ENCODE measurements at regions not wholly inside any gene's neighbourhood (a gene's known extent, or its start where the extent isn't known, plus 50 kb on each side); places are given as distances from the start of the nearest gene placed in this dataset.
A peak's percentile ranks its signal among the peaks of the same experiment; 100 is the strongest.

DNA sequence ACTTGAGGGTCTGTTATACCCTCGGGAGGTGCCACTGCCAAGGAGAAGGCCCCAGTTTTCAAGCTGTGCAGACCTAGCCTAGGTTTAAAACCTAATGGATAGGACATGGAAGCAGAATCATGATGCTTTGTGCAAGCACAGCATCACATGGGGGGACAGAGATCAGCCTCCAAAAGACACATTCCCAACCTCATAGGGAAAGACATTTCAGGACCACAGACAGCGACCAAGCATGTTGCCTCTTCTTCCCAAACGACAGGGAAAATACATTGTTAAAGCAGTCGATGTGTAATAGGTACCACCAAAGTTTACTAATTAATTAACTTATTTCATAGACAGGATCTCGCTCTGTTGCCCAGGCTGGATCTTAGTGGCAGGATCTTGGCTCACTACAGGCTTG, 573.9 kb downstream of the TCERG1L start:
- peak in 2 of 3 donors; percentile 17 to 34 for DNase-seq

DNA sequence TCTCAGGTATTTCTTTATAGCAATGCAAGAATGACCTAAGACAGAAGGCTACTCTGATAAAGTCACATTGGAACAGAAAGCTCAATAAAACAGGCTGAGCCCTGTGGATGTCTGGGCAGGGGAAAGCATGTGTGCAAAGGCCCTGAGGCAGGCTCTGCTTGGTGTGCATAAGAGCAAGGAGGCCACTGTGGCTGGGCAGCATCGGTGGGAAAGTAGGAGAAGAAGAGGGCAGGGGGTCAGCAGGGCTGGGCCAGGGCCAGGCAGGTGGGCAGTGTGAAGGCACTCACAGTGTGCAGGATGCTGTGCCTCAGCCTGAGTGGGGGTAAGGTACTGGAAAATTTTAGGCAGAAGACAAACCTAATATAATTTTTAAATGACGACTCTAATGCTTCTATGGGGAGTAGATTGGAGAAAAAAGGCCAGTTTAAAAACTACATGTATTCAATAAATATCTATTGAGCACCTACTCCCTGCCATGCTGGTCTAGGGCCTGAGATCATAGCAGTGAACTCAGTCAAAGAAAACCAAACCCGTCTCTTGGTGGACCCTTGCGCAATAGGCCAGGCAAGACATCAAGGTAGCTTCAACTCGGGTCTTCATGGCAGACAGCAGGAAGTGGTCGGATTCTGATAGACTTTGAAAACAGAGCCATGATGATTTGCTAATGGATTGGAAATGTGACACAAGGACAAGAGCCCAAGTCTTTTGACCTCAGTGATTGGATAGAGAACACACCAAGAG, 572.3 kb downstream of the TCERG1L start:
- no peak for DNase-seq

DNA sequence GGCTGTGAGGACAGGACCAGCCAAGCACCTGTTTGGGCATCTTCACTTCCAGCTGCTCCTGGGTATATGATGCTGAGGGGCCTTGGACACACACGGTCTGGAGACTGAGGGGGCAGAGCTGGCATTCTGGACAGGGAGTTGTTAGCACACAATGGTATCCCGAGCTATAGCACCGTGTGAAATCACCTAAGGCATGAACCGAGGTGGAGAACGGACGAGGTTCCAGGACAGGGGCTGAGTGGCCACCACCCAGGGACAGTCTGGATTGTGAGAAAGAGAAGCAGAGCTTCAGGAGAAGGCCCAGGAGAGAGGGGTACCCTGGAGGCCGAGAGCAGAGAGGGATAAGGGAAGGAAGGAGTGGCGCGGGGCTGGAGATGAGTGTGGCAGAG, 571.8 kb downstream of the TCERG1L start:
- DNase-seq, result no peak

DNA sequence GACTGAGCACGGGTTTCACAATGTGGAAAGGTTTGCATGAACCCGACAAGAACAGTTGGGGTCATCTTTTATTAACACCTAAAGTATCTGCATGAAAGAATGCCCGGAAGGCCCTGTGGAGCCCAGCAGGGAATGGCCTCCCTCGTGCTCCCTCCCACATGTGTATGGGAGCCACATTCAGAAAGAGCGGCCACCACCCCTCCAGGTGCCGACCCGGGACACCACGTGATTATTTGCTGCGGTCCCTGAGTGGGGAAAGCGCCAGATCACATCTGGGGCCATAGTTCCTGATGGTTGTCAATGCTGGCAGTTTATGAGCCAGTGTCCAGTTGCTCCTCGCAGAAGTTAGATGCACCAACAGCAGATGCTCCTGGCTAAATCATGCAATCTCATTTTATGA, 571.4 kb downstream of the TCERG1L start:
- DNase-seq, result no peak

DNA sequence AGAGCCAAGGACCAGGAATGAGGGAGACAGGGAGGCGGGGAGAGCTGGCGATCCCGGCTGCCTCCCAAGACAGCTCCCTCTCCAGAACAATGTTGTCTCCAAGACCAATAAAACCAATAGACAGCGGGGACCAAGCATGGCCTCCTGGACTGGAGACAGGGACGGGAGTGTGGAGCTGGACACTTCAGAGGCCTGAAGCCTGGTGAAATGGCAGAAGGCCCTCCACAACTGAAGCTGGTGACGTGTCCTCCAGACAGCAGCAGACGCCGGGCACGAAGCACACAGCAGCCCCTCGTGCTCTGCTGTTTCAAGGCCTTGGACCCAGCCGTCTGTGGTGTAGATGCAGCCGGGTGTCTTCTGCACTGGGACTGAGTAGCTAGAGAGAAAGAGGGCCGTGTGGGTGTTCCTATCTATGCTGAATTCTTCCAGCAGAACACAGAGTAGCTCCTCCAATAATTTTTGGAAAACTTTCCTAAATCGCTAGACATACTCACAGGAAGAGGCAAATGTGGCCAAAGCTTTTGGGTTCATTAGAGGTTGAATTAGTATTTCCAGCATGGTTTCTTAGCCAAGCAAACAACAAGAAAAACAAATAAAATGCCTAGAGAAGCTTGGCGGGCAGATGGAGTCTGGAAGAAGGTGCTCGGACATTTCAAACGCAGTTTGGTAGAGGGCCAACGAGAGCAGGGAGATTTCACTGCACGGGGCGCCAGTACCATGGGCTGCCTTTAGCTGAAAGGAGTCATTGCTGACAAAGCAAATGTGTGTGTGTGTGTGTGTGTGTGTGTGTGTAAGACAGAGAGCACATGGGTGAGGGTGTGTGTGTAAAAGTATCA, 570.4 kb downstream of the TCERG1L start:
- no peak for DNase-seq

DNA sequence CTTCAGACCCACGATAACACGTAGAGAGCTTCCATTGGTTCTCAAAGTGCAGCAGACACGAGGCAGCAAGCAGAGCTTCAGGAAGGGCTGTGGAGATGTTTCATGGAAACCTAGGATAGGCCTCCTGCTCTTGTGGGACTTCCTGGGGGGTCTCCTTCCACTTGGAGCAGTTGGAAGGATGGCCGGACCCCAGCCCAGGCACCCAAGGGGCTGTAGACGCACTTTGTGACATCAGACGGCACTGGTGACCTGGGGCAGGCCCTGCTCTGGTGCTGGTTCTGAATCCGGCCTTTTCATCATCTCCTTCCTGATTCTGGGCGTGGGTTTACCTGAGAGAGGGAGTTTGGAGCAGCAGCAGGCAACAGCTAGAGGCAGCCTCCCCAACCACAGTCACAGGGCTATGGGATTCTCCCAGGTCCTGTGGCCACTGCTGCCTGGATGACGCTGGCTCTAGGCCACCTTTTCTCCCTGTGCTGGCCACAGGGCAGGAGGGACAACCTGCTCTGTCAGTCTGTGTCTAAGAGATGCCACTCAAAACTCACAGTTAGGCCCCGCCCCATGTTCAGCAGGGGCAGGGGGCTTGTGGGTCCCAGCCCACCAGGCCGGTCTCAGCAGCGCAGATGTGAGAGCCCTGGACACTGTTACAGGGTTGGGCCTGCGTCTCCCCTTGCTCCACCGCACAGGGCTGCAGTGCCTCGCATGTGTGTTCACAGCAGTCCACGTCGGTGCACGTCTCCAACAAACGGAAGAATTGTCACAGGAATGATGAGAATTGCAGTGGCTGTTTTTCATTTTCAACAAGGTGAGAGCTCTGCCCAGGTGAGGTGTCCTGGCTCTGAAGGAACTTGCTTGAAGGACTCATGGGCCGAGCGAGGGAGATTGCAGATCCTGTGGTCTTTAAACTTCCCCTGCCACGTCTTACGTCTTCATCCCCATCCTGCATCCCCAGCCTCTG, 569.3 kb downstream of the TCERG1L start:
- DNase-seq, result no peak

DNA sequence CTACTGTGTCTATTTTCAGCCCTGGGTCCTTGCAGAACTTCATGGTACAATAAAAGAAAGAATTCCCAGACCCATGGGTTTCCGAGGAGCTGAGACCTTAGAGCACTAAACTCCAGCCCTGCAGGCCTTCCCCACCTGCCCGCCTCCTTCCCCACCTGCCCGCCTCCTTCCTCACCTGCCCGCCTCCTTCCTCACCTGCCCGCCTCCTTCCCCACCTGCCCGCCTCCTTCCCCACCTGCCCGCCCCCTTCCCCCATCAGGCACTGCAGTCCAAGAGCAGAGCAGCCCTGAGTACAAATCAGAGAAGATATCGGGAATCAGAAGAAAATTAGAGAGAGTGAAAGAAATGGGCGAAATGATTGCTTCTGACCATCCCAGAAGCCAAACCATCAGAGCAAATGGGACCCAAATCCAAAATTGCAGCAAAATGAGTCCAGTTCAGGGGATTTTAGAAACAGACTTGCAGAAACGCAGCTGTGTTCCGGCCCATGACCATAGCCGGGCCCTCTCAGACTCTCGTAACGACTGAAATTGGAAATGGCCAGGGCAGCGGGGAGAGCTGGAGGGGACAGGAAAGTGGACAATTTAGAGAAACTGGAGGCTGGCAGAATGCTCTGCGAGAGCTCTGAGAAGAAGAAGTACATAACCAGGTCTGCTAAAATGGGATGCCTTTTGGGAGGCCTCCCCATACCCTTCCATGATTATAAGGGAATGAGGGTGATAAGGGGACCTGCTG, 568.4 kb downstream of the TCERG1L start:
- DNase-seq, result no peak

DNA sequence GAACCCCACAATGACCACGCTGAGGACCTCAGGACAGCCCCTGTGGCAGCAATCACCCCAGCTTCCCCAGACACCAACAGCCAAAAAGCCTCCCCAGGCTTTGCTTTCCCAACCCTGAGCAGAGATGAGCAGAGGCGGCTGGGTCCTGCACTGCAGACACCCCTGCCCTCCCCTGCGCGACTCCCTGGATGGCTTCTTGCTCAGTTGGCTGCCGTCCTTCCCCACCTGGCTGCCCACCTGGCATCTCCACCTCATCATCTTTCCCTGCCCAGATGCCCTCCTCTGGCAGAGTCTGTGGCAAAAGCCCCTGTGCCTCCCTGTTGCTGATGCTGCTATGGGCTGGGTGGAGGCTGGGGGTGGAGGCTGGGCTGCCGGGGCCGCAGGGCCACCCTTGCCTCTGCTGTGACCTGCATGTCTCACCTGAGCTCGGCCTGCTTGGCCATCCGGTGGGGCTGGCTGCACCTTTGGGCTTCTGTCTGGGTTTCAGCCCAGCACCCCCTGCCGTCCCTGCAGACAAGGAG, 567.7 kb downstream of the TCERG1L start:
- DNase-seq, result no peak

DNA sequence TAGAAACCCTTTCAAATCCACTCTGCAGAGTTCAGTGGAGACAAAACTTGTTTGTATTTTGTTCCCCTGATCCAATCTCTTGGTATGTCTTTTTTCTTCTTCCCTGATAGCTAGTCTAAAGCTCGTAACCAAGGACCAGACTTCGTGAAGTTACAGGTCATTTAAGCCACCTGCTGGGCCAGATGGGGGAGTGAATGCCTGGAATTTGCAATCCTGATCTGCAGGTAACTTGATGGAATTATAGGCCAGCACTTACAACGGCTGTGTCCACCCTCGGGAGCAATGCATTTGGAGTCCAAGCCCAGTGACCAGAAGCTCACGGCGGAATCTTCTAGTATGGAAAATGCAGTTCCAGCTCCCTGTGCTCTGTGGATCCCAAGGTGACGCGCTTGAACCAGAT, 566.9 kb downstream of the TCERG1L start:
- DNase-seq, result no peak

DNA sequence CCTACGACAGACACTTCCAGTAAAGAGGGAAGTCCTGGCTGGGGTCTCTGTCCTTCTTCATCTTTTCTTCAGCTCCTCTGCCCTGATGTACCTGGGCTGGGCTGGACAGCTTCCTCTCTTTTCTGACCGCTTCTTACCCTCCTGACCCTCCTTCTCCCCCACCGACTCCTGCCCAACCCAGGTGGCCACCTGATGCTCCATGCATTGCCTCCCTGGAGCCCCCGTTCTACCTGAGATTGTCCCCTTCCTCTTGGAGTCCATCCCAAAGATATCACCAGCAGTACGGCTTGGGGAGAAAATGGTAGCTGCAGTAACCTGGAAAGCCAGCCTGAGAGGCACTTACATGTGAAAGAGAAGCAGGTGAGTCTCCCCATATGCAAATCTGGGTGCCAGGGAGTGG, 566.3 kb downstream of the TCERG1L start:
- DNase-seq, result no peak

DNA sequence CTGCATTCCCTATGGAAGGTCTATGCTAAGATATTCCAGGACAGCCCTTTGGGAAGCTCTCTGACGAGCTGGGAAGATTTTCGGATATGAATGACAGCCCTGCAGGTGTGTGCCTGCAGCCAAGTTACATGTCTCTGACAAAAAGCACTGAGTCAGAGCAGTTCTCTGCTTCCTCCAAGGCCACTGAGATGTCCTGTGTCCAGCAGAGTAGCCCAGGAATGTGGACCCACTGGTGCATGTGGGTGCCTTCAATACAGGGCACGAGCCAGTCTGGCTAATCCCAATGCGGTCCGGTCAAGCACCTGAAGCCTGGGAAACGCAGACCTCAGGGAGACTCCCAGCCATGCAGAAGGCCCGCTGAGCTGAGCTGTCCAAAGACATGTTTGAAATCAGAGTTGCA, 565.7 kb downstream of the TCERG1L start:
- no peak for DNase-seq

DNA sequence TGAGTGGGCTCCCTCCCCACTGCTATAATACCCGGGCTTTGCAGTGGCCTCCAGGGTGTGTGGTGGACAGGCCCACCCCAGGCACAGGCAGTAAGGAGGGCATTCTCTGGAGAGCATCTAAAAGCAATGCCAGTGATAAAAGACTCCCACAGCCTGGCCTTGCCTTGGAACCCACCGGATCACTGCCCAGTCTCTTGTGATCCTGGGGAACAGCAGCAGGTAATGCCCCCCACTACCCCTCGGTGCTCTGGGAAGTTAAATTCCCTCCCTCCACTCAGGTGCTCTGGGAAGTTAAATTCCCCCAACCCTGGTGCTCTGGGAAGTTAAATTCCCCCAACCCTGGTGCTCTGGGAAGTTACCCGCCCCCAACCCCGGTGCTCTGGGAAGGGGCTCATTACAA, 565.2 kb downstream of the TCERG1L start:
- no peak for DNase-seq

DNA sequence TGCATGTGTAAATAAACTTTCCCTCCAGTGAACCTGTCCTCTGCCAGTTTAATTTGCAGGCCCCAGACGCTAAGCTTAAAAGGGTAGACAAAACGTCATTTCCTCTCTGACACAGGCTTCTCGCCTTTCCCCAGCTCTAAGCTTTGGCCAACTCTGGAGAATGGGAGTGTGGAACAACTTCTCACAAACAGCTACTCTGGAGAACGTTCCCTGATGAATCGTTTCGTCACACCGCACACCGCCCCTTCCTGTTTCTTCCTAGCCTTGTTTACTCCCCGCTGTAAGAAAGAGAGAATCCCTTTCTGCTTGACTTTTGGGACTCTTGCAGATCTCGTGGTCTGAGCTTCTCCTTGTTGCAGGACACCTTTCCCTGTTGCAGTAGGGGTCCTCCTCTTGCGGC, 564.2 kb downstream of the TCERG1L start:
- DNase-seq, result no peak

DNA sequence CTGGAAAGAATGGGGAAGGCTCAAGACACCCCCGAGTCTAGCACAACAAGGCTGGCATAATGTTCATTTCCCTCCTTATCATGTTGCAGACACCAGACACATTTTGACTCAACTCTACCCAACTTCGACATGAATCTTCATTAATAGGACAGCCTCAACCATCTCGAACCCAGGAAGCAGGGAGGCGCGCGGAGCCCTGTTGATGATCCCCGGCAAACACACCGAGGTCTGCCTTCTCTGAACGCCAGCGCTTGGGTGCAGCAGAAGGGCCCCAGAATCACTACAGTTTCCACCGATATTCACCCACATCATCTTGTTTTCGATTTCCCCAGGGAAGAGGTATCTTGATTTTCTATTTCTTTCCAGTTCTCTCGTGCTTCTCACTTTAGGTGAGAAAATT, 563.6 kb downstream of the TCERG1L start:
- DNase-seq, result no peak

DNA sequence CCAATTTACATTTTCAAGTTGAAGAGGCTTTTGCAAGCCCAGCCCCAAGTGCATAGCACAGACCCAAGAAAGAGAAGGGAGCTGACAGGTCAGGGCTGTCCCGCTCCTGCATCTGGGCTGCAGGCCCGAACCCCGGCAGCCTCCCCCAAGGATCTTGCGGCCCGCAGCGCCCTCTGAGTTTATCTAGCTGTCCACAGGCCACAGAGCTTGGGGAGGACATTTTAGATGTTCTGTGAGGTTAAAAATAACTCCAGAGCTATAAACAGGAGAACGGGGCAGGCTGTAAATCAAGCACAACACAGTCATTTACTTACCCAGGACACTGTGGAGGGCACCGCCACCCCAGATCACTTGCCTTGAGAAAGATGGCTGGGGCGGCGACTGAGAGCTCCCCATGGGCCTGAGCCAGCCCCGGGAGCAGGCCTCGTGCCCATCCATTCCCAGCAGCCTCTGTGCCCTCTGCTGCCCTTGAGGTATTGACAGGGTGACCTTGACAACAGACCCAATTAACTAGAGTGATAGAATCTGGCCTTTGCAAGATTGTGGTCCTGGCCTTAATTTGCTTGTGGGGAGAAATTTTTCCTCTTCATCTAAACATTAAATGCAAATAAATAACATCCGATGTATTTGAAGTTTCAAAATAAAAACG, 563.0 kb downstream of the TCERG1L start:
- no peak for DNase-seq

DNA sequence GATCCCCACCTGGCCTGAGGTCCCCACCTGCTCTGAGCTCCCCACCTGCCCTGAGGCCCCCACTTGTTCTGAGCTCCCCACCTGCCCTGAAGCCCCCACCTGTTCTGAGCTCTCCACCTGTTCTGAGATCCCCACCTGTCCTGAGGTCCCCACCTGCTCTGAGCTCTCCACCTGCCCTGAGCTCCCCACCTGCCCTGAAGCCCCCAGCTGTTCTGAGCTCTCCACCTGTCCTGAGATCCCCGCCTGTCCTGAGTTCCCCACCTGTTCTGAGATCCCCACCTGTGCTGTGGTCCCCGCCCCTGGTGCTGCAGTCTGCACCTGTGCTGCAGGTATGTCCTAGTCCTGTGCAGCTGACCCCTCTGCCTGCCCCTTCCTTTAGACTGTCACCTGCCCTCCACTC, 561.6 kb downstream of the TCERG1L start:
- no peak for DNase-seq

DNA sequence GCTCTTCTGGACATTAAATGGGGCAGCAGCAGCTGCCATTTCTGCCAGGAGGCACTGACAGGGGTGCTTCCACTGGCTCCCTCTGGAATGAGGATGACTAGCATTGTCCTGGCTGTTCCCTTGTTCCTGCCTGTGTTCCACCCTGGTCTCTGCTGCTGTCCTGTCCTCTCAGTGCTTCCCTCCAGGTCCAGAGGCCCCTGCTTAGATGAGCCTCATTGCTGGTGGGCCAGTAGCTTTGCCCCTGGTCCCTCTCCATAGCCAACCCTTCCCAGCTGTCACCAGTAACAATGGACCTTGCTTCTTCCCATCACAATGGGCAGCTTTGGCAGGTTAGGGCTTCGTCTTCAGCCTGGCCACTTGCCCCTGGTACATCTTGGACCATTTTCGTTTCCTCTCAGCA, 561.1 kb downstream of the TCERG1L start:
- no peak for DNase-seq

DNA sequence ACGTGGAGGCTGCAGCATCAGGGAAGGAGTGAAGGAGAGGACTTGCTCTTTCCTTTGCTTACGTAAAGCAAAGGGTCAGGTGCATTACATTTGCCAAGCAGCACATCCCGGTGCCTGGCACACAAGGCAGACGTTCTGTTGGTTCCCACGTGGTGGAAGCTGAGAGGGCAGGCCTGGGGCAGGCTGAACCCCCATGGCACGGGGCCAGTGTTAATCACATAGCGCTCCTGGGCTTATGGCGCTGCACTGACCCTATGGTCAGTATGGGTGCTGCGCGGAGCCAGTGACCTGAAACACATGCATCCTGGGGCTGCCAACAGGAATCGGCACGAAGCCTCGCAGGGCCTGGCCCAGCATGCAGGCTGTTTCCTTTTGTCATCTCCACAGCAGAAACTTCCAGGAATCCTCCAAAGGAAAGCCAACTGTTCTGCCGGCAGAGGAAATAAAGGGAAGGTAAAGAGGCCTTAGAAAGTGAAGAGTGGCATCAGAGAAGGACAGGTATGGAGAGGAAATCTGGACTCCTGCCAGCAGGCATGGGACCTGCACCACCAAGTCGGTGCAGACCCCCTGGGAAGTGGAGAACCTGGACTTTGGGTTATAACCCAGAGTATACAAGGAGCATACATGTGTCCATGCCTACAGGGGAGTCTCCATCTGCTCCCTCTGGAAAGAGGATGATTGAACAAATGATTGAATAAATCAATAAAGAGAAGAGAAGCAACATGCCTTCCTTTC, 560.2 kb downstream of the TCERG1L start:
- no peak for DNase-seq

DNA sequence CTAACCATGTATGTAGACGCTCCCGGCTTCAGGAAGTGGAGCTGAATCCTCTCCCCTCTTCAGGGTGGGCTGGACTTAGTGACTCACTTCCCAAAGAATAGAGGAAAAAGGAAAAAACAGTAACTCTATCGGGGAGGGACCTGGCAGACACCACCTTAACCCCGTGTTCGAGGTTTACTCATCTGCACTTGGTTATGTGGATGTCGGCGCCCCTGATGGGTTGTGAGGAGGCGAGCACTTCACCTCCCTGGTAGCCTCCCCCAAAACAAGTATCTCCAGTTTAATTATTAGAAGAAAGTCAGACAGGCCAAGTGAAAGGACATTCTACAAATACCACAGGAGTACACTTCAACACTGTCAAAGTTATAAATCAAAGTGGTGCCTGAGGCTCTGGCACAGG, 559.7 kb downstream of the TCERG1L start:
- DNase-seq, result no peak

DNA sequence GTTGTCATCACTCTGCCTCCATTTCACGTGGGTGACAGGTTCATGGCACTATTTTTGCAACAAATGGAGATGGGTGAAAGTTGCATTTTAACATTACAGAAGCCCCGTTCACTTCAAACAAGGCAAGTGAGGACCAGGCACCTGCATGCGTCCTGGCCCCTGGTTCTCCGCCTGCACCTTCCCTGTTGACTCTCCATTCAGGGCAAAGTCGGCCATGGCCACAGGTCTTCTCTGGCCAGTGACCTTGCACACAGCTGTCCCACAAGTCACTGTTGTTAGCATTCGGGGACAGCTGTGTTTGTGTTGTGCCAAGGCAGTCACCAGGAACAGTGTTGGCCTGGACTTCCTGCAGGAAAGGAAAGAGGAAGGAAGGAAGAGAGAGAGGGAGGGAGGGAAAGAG, 554.9 kb downstream of the TCERG1L start:
- no peak for DNase-seq

DNA sequence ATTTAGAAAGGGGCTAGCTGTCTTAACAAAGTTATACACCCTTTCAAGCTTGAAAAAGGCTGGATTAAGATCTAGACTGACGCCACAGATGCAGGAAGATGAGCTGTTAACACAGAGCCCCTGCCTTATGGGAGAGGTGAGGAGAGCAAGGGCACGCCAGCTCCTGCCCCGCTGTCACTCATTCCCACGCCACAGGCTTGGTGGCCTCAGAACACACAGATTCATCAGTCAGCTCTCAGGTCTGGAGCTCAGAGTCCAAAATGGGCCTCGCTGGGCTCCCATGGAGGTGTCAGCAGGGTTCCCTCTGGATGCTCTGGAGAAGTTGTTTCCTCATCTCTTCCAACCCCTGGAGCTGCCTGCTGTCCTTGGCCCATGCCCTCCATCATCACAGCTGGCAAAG, 554.2 kb downstream of the TCERG1L start:
- DNase-seq, result no peak

All from suppressor macrophage treated with lipopolysaccharide for 1 hour (primary cell).